ELR (cell line): ENCODE measurements at regions not wholly inside any gene's neighbourhood (a gene's known extent, or its start where the extent isn't known, plus 50 kb on each side); places are given as distances from the start of the nearest gene placed in this dataset.

Experiments used
- DNase-seq: peaks from one replicate; pipeline ENCODE4 v3.0.0-alpha.2; 2015; ENCODE audit warnings: low read depth

DNA sequence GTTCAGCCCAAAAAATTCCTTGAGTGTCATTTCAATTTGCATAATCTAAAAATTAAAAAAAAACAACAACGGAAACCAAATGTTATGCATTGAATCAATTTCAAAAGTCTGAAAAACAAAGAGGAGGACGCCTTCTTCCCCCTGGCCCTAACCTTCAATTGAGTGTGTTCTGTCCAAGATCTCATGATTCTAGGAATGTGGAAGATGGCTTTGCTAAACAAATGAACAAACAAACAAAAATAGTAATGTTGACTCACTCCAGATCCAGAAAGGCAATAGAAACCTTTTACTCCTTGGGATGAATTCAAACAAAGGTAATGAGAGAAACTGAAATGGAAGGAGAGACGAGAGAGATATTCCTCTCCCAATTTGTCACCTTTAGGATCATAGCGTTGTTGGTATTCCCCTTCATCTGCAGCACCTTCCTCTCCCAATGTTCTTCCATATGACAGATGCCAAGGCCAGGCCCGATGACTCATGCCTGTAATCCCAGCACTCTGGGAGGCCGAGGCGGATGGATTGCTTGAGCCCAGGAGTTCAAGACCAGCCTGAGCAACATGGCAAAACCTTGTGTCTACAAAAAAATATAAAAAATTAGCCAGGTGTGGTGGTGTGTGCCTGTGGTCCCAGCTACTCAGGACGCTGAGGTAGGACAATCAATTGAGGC, 109.2 kb upstream of the ADGRF1 start:
- no peak for DNase-seq

DNA sequence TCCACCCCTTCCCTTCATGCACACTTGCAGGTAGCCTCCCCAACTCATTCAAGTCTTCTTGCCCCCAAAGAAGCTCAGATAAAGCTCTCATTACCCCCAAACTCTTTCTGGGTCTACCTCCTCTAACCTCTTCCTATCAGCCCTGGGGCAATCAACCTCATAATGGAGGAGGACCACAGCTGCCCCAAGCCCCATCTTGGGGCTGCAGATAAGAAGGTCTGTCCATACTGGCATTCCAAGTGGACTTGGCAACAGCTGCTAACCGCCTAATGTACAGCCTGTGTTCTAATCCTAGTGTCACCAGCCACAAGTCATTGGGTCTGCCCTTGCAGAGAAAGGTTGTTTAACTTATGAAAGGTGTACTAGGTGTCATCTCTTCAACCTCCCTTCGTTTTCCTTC, 107.4 kb upstream of the ADGRF1 start:
- no peak for DNase-seq

DNA sequence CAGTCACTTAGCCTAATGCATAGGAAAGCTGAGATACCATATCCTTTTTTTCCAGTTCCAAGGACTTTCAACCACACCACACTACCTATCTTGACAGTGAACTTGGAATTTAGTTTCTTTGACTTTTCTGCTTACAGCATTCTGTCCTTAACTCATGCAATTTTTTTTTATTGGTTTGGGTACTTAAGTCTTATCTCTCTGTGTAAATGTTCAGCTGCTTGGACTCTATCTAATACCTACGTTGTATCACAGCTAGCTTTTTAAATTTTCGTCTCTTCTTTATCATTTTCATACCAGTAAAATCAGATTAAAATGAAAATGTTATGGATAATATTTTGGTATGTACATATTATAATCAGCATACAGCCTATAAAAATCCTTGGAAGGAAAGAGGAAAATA, 106.9 kb upstream of the ADGRF1 start:
- no peak for DNase-seq

GRCh38 chr6:47147836-47148344, 105.8 kb upstream of the ADGRF1 start:
- no peak for DNase-seq

DNA sequence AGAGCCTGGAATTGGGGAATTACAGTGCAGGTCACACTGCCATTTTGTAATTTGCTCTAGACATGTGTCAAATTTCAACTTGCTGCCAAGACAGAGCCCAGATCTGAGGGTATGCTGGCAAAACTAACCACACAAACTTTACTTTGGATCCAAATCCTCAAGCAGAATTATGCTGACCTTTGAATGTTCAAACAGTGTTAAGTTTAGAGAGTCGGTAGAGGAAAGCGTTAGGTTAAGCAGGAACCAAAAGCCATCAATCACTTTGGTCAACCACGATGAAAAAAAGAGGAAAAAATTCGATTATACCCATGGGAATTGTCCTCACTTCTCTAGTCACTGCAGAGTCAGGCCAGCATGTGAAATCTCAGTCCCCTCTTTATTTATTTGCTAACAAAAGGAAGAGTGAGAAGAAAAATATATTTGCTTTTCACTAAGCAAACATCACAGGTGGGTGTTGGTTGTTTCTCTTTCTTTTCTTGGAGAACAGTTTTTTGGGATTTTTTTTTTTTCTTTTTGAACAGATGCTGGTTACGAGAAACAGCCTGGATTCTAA, 105.1 kb upstream of the ADGRF1 start:
- DNase-seq, result no peak

DNA sequence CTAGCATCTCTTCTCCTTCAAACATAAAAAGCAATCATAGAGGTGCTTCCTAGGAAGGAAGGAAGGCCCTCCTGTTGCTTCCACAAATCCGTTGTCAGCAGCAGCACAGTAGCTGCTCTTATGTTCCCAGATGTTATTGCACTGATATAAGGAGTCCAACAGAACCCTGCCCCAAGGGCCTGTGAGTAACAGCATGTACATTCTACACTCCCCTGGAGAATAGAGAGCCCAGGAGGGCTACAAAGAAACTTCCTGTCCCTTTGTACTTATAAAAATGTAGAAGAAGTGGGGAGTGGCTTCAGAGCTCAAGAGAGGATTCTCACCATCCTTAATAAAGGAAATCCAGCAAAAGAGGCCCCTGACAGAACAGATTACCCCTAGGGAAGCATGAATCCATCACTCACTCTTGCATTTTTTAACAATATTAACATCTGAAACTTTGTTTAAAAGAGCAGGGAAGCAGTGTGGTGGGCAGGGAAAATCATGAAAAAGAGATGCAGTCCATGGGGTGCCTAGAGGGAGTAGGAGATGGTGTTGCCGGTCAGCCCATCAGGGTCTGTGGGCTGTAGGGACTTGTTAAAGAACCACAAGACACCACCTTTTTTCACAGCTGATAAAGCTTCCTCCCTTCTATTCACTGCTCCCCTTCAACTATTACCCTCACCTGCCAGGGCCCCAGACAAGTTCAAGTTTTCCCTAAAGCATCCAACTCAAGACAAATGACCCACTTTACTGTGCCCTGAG, 104.5 kb upstream of the ADGRF1 start:
- peak; percentile 84 for DNase-seq

- DNase-seq, result no peak
Observed at GRCh38 chr6:47145212-47145611, 103.1 kb upstream of the ADGRF1 start.

- DNase-seq, result peak; percentile 25
Observed at GRCh38 chr6:47144306-47144705, 102.2 kb upstream of the ADGRF1 start.

DNA sequence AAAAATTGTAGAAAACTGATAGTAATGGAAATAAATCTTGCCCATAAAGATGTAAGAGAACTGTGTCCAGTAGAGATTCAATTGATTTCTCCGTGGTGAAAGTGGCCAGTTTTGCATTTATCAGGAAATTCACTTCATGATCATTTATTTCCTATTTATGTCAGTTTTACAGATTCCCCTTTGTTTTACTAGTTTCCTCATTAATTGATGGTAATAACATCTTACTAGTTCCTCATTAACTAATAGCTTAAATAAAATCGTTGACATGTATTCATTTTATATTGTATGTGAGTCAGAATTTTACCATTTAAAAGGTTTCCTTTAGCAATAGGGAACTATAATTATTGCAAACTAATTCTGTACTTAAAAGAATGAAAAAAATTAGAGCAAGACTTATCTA, 99.8 kb upstream of the ADGRF1 start:
- DNase-seq, result no peak

DNA sequence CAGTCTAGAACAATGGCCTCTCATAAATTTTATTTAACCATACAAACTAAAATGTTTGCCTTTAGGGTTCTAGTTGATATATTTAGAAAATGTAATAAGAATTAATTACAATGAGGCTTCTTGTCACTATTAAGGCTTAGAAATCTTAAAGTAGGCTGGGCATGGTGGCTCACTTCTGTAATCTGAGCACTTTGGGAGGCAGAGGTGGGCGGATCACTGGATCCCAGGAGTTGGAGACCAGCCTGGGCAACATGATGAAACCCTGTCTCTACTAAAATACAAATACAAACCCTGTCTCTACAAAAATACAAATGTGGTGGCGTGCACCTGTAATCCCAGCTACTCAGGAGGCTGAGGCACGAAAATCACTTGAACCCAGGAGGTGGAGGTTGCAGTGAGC, 99.0 kb upstream of the ADGRF1 start:
- DNase-seq, result no peak

DNA sequence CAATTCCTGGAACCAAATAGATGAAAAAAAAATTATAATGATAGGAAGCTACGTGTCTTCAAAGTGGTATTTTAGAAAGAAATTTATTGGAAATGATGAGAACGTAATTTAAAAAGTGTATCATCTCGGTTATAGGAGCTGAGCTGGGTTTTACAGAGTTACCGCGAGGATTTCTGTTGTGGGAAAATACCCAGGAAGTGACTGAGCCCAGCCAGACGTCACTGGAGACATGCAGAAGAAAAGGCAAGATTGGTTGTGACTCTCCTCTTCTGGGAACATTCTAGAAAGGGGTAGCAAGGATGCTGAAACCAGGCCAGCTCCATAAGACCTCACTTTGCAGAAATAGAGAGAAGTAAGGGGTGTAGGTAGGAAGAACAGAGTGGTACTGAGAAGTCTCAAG, 95.9 kb upstream of the ADGRF1 start:
- peak; percentile 40 for DNase-seq

DNA sequence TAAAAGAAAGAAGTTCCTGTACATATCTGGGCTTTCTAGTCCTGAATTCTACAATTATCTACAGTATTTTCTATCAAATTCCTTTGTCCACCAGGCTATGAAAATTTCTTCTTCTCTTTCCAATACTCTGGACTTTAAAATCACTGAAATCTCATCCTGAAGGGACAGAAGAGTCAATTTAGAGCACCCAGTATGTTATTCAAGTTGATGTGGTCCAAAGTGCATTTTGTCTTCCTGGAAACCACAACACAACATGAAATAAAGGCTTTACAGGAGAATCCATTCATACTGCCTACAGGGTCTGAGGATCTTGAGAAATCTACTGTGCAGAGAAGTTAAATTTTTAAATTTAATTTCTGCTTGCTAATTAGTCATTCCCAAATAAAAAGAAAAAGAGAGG, 94.9 kb upstream of the ADGRF1 start:
- no peak for DNase-seq

- peak; percentile 97 for DNase-seq
Observed at GRCh38 chr6:47135772-47136171, 93.6 kb upstream of the ADGRF1 start.

GRCh38 chr6:47134476-47135189, 92.5 kb upstream of the ADGRF1 start:
- peak; percentile 96 for DNase-seq

DNA sequence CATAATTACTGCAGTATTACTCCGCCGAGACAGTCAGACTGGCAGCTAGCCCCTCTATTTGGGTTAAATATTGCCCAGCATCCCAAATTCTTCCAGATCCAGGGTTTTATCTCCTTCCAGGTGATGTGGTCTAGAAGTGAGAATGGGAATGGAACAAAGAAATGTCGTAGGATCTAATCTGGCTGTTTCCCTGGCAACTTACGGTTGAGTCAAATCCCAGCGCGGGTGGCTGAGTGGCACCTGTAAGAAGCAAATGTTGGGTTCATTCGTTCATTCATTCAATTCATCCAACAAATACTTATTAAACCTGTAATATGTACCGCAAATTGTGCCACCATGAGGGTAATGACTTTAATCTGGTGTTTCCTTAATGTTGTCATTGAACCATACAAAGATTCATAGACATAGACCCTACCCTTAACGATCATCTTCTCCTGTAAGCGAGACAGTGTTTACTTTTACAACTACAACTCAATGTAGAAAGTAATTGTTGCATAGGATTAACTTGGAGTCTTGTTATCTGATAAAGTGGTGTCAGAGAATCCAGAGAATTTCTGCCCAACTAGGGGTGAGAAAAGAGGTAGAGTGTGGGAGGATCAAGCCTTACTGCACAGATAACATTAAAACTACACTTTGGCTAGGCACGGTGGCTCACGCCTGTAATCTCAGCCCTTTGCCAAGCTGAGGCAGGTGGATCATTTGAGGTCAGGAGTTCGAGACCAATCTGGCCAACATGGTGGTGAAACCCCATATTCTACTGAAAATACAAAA, 91.3 kb upstream of the ADGRF1 start:
- DNase-seq, result no peak

GRCh38 chr6:47132724-47133123, 90.6 kb upstream of the ADGRF1 start:
- DNase-seq, result no peak

GRCh38 chr6:47131773-47132172, 89.6 kb upstream of the ADGRF1 start:
- DNase-seq, result no peak

DNA sequence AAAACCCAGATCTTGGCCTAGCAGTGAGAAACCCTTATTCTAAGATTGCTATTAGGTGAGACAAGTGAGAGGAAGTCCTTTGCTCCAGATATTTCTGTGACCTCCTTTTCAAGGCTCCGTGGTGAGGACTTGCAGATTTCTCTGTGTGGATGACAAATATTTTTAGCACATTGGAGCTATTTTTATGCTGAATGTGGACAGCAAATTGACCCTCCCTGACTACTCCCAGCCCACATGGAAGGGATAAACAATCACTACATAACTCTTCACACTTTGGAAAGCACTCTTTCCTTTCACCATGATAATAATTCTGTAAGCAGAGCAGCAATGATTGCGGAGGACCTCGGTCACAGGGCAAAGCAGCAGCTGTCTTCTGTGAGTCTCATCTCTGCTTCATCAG, 88.0 kb upstream of the ADGRF1 start:
- no peak for DNase-seq

DNA sequence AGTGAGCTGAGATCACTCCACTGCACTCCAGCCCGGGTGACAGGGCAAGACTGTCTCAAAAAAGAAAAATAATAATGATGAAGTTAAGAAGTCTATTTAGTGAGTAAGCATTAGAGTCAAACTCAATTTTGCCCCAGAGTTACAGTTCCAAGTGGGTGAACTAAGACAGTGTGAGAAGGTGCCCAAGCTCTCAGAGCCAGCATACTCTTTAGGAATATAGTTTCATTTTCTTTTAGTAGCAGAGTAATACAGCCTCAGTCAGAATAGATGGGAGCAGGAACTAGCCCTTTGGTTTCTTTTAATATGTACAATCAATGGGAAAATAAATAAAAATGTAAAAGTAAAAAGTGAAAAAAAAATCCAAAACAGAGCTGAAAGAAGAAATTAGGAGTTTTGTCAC, 87.0 kb upstream of the ADGRF1 start:
- no peak for DNase-seq

DNA sequence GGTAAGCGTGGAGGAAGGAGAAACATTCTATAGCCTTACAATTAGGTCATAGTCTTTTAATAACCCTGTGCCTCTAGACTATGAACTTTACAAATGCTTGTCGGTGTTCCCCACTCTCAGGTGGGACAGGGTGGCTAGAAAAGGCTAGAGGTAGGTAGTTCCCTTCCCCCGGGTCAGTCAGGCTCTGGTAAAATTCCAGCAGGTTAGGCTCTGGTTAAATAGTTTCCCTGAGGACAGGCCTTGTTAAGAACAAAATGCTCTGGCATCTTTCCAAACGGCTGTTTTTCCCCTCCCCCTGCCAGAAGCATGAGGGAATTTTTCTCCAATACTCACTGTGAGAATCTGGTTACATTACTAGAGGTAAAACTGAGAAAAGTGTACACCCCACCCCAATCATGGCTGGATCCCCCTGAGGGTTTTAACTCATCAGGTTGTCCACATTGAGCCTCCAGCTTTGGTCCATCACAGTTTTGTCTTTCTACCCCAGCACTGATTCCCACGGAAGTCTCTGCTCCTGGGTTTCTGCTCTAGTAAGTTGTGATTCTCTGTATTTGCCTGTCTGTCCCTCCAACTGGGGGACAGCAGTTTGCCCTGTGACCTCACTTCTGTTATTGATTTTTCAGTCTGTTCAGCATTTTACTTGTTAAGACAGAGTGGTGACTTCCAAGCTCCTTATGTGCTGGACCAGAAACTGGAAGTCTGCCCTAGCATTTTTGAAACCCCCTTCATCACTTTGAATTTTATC, 84.7 kb upstream of the ADGRF1 start:
- no peak for DNase-seq

DNA sequence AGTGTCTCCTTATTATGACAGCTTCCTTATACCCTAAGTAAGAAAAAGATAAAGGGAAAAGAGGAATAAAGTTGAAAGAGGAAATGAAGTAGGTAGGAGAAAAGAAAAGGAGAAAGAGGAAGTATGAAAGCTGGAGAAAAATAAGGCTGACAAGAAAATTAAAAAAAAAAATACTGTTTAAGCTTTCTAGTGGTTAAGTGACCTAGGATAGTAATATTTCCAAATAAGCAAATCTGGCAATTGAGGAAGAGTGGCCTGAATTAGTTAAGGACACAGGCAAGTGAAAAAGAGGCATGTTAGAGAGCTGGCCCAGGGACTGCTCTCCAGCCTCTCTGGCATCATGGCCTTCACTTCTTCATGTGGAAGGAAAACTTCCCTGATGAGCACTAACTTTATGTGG, 76.5 kb upstream of the ADGRF1 start:
- no peak for DNase-seq
